ENCODE measurements at regions not wholly inside any gene's neighbourhood (a gene's known extent, or its start where the extent isn't known, plus 50 kb on each side); places are given as distances from the start of the nearest gene placed in this dataset.

GRCh38 chr2:205908212-205909183 is 177.5 kb downstream of the INO80D start:
- no peak for TF ChIP-seq CTCF (IDR thresholded peaks at IDR 0.05)
- TF ChIP-seq POLR2A (IDR thresholded peaks at IDR 0.05) = no peak
